GM21737 (cell line): ENCODE measurements at regions not wholly inside any gene's neighbourhood (a gene's known extent, or its start where the extent isn't known, plus 50 kb on each side); places are given as distances from the start of the nearest gene placed in this dataset.
"Not testable (repeated sequence)": the region's sequence is repeated elsewhere in the genome, so short reads cannot be mapped to it uniquely, and the experiment has no call there.

ENCODE experiments used
- ATAC-seq: cut with Tn5 transposase; IDR thresholded peaks from one replicate; pipeline ENCODE4 v1.9.1; 2021; ENCODE audit warnings: mild to moderate bottlenecking, moderate library complexity; ENCODE audit not compliant: unreplicated experiment

DNA sequence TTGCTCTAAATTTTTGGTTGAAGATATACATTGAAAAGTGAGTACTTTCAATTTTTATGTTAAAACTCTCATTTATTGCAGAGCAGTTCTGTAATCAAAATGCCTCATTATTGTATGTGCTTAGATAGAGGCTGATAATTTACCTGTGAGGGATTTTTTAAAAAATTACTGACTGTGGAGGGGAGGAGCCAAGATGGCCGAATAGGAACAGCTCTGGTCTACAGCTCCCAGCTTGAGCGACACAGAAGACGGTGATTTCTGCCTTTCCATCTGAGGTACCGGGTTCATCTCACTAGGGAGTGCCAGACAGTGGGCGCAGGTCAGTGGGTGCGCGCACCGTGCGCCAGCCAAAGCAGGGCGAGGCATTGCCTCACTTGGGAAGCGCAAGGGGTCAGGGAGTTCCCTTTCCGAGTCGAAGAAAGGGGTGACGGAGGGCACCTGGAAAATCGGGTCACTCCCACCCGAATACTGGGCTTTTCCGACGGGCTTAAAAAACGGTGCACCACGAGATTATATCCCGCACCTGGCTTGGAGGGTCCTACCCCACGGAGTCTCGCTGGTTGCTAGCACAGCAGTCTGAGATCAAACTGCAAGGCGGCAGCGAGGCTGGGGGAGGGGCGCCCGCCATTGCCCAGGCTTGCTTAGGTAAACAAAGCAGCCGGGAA is 89.4 kb downstream of the DDX11 start:
- not testable (repeated sequence) for ATAC-seq

DNA sequence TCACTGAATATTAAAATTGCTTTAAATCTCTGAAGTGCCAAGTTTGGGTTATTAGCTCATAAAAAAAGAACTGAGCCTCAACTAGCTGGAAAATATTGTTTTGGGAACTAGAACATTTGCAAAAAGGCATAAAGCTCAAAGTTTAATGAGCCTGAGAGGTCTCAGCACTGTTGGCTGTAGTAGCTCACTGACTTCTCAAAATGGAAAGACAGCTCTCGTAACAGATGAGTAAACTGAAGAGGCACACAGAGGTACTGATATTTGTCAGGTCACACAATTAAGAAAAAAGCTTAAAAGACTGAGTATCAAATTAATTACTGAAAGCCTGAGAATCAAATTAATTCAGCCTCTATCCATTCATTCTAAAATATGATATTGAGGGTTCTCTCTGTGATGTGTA is 100.6 kb downstream of the DDX11 start:
- ATAC-seq, result not testable (repeated sequence)

DNA sequence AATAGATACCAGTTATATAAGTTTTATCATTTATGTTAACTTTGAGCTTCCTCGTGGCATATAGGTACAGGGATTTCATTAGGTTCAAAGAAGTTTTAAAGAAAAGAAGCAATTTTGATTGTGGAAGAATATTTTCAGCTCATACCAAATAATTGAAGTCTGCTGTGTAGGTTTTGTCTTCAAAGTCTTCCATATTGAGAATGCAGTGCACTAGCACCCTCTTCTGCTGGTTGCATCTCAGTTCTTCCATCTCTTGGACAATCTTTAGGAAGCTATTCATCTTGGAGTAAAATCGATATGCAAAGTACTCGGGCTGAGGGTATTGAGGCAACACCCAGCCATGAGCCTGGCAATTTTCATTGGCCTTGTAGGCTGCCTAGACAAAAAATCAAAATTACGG is 103.9 kb downstream of the DDX11 start:
- not testable (repeated sequence) for ATAC-seq

DNA sequence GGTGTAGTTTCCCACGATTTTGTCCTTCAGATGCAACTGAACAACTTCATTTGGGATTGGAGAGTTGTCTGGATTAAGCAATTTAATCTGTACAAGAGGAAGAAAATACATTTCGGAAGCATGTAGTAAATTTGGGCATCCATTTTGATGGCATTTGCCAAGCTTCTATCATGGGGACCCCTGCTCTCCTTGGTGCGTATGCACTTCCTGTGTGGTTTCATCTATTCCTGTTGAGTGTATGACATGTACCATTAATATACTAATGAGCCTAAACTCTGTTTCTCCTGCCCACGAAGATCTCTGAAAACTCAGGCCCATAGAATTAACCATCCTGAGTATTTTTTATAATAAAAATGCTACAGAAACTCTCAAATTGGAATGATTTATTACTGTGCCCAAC is 105.2 kb downstream of the DDX11 start:
- ATAC-seq, result not testable (repeated sequence)

DNA sequence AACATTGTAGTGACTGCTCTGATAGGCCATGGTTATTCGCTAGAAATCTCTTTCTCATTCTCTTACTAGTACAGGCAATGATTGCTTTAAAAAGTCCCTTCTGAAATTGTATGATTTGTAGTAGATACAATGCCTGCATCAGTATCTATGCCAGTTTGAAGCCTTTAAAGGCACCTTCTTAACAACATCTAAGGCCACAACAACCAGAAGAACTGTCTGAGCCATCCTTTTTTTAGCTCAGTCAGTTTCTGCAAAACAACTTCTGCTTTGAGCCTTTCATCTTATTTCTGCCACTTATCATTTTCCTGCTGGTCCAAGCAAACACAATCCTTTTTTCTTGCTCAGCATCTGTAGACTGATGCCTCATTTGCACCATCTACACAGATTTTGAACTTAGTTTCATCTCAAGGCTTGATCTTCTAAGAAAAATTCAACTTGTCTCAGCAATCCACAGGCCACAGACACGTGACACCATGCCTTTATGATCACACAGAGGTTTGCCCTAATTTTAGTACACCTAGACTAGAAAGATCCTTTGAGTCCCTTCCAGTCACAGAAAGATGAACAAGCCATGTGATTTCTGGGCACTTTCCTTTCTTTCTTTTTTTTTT is 106.1 kb downstream of the DDX11 start:
- ATAC-seq, result not testable (repeated sequence)

DNA sequence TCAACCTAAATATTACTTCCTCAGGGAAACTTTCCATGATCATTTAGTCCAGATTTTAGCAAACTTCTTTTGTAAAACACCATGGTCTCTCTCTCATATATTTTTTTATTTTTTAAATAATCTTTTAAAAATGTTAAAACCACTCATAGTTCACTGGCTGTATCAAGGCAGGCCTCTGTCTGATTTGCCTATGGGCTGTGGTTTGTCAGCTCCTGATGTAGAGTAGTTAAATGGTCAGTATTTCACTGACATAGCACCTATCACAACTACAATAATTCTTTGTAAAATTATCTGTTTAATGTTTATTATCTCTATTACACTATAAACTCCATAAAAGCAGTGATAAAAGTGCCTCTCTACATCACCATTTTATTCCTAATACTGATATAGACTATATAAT is 108.9 kb downstream of the DDX11 start:
- ATAC-seq, result not testable (repeated sequence)

DNA sequence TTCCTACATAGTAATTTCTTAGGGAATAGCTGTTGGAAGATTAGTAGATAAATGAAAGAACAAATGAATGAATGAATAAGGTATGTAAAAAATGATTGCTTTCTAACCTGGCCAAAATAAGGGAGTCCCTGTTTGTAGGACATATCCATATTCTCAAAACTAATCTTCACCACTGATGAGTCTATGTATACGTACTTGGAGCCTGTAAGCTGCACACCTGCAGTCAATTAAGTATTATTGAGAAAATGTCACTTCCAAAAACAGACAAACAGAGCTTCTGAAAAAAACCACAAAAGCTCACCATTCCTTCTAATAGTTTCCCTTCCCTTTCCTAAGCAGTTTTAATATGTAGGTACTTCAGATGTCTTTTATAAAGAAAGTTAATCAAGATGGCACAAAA is 109.4 kb downstream of the DDX11 start:
- ATAC-seq, result not testable (repeated sequence)

DNA sequence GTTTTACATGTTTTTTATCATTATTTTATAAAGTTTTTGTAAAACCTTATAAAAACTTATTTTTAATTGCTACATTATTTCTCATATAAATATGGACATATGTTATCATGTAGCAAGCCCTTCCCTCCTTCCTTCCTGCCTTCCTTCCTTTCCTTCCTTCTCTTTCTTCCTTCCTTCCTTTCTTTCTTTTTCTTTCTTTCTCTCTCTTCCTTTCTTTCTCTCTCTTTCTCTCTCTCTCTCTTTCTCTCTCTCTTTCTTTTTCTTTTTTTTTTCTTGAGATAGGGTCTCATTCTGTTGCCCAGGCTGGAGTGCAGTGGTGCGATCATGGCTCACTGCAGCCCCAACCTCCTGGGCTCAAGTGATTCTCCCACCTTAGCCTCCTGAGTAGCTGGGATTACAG is 110.2 kb downstream of the DDX11 start:
- not testable (repeated sequence) for ATAC-seq

DNA sequence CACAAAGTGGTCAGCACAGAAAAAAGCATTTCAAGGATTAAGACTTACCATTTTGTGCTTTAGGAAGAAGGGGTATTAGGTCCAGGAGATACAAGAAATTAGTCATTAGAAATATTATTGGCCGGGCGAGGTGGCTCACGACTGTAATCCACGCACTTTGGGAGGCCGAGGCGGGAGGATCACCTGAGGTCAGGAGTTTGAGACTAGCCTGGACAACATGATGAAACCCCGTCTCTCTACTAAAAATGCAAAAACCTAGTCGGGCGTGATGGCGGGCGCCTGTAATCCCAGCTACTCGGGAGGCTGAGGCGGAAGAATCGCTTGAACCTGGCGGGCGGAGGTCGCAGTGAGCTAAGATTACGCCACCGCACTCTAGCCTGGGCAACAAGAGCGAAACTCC is 111.0 kb downstream of the DDX11 start:
- not testable (repeated sequence) for ATAC-seq

DNA sequence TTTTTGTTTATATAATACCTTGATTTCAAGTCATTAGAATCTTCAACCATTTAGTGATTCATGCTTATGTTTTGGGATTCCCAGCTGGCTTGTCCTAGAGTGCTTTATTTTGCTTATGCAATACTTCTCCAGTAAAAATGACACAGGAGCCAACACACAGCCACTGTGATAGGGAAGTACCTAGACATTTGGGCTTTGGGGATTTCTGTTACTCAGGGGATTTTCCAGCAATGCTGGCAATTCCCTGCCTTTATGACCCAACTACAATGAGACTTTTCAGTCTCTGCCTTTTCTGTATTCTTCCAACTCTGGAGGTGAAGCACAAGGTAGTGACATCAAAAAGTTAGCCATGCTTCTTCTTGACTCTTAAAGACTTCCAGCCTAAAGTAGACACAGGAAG is 119.0 kb downstream of the DDX11 start:
- not testable (repeated sequence) for ATAC-seq

DNA sequence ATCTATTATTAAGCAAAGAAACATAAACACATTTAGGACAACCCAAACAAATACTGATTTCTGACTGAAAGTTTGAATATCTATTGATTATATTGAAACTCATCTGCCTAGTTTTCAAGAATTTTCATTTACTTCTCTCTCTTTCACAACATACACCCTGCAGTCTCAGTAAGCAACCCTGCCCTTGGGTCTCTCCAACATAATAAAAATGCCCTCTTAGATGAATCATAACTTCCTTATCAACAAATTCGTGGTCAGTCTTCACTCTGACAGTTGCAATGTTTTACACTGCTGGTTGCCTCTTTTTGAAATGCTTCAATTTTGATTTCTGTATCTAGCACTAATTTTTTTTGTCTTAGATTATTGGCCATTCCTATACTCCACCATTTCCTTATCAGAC is 122.0 kb downstream of the DDX11 start:
- not testable (repeated sequence) for ATAC-seq

DNA sequence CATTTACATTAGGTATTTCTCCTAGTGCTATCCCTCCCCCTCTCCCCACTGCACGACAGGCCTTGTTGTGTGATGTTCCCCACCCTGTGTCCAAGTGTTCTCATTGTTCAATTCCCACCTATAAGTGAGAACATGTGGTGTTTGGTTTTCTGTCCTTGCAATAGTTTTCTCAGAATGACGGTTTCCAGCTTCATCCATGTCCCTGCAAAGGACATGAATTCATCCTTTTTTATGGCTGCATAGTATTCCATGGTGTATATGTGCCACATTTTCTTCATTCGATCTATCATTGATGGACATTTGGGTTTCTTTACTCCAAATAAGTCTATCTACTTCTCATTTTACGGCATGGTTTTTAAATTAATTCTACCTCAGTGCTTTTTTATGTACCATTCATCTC is 125.8 kb downstream of the DDX11 start:
- not testable (repeated sequence) for ATAC-seq

DNA sequence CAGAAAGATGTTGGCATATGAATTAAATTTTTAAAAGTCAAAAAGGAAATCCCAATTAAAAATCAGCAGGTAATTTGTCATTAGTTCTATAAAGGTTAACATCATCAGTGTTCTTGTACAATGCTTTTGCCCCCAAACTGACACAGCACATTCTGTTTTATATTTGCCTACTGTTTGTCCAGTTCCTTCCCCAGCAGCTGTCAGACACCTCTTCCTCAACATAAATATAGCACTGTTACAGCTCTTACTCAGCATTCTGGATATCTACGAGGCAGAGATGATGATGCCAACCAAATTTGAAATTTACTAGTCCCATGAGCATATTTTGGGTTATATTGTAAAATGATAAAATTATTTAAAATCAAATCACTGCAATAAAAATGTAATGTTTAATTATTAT is 124.6 kb downstream of the SINHCAF start:
- ATAC-seq, result no peak

DNA sequence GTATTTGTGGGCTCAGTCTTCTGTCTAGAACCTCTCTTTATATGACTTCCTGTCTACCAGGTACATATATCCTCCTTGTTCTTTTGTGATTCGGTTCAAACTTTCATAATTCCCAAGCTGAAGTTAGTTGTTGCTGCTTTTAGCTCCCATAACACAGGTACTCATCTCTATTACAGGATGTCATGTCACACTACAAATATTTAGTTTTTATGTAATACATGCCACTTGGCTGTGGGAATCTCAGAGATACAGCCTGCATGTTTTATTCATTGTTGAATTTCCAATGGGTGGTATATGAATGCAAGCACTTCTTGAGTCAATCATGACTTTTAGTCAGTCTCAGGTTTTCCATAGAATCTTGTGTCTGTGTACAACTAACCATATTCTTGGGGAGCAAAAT is 122.7 kb downstream of the SINHCAF start:
- no peak for ATAC-seq

DNA sequence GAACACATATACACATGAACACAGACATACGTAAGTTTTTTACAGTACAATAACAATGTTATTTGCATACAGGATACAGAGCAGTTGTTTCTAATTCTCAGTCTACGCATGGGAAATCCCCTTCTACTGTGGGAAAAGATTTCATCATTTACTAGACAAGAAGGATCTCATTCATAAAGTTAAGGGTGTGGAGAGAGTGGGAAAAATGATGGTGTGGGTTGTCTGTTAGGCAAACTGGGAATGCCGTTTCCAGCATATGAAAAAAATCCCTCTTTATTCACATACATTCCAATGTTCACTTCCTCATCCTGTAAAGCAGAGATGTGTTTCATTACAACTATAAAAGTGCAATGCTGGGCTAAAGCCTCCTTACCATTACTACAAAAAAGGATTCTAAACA is 120.9 kb downstream of the SINHCAF start:
- peak; percentile 94 for ATAC-seq

DNA sequence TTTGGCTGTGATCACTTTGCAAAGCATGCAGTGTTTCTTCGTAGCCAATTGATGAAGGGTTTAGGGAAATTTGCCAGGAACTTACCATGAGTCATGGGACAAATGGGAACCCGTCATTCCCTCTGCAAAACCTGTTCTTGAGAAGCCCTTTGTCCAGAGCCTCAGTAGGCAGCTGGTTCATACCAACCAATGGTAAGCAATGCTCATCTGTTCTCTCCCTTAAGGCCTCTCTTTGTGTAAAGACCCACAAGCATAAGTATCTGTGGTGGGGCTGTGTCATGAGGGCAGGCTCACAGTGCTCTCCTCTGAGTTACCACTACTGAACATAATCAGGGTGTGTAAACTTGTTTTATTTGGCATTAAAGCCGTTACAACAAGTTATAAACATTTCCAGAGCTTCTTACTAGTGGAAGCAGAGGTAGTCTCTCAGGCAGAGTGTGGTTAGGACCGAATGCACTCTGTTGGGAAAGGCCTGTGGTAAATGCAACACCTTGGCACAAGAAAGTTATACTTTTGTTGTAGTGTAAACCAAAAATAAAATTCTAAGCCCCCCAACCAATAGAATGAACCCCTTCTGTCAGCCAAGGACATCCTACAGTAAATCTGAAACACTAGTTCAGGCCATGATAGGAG is 119.8 kb downstream of the SINHCAF start:
- ATAC-seq, result no peak

DNA sequence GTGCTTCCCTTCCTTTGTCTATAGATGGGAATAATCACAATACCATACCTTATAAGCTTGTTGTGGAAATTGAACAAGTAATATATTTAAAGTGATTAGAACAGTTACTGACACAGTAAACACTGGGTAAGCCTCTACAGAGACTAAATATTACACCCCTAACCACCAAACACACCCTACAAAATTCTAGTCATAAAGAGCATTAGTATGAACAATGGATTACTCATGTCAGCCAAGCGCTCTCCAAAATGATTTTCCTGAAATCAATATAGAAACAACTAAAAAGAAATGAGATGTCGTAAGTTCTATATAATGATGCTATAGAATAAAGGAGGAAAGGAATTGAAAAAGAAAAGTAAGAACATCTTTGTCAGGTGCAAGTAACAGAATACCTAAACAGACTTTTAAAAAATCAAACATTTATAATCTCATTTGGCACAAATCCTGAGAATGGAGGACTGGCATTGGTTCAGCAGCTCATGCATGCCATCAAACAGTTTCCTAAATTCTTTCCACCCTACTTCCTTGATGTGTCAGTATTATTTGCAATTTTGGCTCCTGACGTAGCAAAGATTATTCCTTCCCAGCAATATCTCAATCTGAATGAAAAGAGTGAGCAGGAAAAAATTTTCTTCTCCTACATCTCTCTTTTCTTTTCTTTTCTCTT is 118.0 kb downstream of the SINHCAF start:
- no peak for ATAC-seq

DNA sequence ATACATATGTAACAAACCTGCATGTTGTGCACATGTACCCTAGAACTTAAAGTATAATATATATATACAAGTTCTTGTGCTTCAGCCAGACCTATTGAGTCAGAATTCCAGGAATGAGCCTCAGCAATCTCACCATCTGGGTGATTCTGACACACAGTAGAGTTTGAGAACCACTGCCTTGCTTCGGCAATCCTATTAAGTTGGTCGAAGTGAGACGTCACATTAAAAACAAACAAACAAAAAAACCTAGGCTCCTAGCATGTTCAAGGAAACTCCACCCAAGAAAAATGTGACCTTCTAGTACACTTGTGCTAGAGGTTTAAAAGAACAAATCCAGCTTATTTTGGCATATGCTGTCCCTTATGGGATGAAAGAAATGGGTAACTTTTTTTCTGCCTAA is 115.8 kb downstream of the SINHCAF start:
- no peak for ATAC-seq

DNA sequence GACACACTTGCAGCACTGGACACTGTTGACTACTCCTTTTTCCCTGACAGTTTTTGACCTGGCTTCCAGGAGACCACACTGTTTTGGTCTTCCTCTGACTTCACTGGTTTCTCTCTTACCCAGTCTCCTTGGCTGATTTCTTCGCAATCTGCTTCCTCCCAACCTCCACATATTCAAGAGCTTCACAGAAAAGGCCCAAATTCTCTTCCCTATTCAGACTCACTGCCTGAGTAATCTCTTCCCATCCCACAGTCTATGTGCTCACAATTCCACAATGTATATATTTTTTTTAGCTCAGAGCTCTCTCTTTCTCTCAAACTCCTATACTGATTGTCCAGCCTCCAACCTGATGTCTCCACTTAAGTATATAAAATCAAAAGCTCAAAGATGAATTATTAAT is 115.4 kb downstream of the SINHCAF start:
- ATAC-seq, result no peak

DNA sequence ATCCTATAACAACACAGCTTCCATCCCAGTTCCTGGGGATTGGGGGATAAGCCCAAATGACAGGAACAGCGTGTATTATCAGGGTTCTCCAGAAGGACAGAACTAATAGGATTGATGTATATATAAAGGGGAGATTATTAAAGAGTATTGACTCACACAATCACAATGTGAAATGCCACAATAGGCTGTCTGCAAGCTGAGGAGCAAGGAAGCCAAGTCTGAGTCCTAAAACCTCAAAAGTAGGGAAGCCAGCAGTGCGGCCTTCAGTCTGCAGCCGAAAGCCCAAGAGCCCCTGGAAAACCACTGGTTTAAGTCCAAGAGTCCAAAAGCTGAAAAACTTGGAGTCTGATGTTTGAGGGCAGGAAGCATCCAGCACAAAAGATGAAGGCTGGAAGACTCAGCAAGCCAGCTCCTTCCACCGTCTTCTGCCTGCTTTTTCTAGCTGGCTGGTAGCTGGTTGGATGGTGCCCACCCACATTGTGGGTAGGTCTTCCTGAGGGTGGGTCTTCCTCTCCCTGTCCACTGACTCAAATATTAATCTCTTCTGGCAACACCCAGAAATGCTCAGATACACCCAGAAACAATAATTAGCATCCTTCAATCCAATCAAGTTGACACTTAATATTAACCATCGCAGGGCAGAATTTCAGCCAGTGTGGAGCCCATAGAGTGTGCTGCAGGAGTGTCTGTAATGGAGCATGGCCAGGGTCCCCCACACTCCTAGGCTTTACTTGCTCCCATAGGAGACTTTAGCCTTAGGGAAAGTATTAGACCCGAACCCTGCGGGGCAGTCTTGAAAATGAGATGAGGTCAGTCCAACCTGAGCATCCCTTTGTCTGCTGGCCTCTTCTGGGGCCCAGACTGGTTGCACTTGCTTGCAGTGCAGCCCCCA is 111.1 kb downstream of the SINHCAF start:
- ATAC-seq, result no peak
